ENCODE measurements at regions not wholly inside any gene's neighbourhood (a gene's known extent, or its start where the extent isn't known, plus 50 kb on each side); places are given as distances from the start of the nearest gene placed in this dataset.

DNA sequence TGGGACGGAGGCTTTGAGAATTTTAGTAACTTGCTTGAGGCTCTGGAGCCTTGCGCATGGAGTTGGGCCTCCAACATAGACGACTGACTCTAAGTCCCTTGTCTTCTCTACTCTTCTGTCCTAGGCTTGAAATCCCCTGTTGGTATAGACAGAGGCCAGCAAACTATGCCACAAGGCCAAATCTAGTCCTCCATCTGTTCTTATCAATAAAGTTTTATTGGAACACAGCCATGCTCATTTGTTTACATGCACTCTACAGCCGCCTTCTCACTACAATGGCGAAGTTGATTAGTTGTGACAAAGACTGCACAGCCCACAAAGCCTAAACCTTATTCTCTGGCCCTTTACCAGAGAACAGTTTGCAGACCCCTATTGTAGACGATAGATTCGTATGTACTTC lies 174.1 kb upstream of the ZFP64 start:
- H3K4me1 ChIP-seq, result no peaks in the 10 kb centered on the region
- H3K27ac ChIP-seq, result no peak overlapping the region
- H3K36me3 ChIP-seq, result no peaks in the 10 kb centered on the region
- no peaks in the 10 kb centered on the region for H3K27me3 ChIP-seq
- no peaks in the 10 kb centered on the region for H3K9me3 ChIP-seq
- TF ChIP-seq POLR2A (IDR thresholded peaks at IDR 0.05) (no peak), EP300 (IDR thresholded peaks at IDR 0.05) (no peak), POLR2AphosphoS5 (IDR thresholded peaks at IDR 0.05) (no peak)
- TF ChIP-seq, protein P1, sequence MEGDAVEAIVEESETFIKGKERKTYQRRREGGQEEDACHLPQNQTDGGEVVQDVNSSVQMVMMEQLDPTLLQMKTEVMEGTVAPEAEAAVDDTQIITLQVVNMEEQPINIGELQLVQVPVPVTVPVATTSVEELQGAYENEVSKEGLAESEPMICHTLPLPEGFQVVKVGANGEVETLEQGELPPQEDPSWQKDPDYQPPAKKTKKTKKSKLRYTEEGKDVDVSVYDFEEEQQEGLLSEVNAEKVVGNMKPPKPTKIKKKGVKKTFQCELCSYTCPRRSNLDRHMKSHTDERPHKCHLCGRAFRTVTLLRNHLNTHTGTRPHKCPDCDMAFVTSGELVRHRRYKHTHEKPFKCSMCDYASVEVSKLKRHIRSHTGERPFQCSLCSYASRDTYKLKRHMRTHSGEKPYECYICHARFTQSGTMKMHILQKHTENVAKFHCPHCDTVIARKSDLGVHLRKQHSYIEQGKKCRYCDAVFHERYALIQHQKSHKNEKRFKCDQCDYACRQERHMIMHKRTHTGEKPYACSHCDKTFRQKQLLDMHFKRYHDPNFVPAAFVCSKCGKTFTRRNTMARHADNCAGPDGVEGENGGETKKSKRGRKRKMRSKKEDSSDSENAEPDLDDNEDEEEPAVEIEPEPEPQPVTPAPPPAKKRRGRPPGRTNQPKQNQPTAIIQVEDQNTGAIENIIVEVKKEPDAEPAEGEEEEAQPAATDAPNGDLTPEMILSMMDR (IDR thresholded peaks at IDR 0.05), result no peak
- H3K4me3 ChIP-seq, result no peak overlapping the region
- 89 to 94% methylated on average over 7 of the region's 7 CpGs for WGBS, 2 donors
- intact Hi-C loops (cut with DNase I), result no loop called here
- no peak for DNase-seq

DNA sequence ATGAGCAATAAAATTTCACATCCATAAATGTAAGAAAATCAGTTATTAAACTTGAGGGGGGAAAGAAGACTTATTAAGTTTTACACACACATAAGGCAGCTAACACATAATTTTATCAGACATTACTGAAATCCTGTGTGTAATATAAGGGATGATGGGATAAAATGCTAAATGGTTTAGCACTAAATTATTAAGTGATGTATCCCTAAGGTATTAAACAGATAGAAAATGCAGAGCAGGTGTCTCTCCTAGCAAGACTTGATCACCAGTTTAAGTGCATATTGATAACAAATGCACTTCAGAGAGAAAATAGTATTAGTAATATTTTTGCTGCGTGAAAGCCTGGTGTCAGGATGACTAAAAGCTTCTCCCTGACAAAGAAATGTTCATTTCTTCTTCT lies 172.8 kb upstream of the ZFP64 start:
- Histone ChIP-seq H3K36me3 (no peaks in the 10 kb centered on the region), H3K27ac (no peak overlapping the region), H3K9me3 (no peaks in the 10 kb centered on the region), H3K4me1 (no peaks in the 10 kb centered on the region), H3K4me3 (no peak overlapping the region), H3K27me3 (no peaks in the 10 kb centered on the region)
- intact Hi-C loops (cut with DNase I), result no loop called here
- TF ChIP-seq EP300 (IDR thresholded peaks at IDR 0.05), result no peak
- no peak for TF ChIP-seq POLR2AphosphoS5 (IDR thresholded peaks at IDR 0.05)
- TF ChIP-seq, protein P1 (IDR thresholded peaks at IDR 0.05), result no peak
- no peak for TF ChIP-seq POLR2A (IDR thresholded peaks at IDR 0.05)
- WGBS, 2 donors, result 74 to 90% methylated on average over 1 of the region's 1 CpG
- no peak for DNase-seq

DNA sequence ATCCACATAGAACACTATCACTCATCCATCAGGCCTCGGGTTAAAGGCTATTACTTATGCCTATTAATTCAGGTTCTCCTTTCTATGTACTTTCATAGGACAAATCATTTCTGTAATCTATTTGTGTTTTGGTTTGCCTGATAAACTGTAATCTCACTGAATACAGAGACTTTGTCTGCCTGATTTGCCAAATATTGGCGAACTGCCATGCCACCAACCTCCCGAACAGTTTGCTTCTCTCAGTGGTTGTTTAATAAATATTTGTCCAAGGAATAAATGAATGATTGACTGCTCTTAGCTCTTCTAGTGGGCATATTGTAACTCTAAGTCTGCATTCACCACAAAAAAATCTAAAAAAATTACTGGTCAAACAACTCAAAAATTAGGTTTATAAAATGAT lies 170.1 kb upstream of the ZFP64 start:
- H3K27ac ChIP-seq, result no peak overlapping the region
- TF ChIP-seq EP300 (IDR thresholded peaks at IDR 0.05) (no peak), POLR2A (IDR thresholded peaks at IDR 0.05) (no peak), POLR2AphosphoS5 (IDR thresholded peaks at IDR 0.05) (no peak)
- TF ChIP-seq, protein P1 (IDR thresholded peaks at IDR 0.05), result no peak
- no peaks in the 10 kb centered on the region for H3K4me1 ChIP-seq
- intact Hi-C loops (cut with DNase I), result no loop called here
- 70 to 86% methylated on average over 3 of the region's 3 CpGs for WGBS, 2 donors
- no peaks in the 10 kb centered on the region for H3K27me3 ChIP-seq
- DNase-seq, result no peak
- H3K4me3 ChIP-seq, result no peak overlapping the region
- no peaks in the 10 kb centered on the region for H3K36me3 ChIP-seq
- H3K9me3 ChIP-seq, result no peaks in the 10 kb centered on the region

DNA sequence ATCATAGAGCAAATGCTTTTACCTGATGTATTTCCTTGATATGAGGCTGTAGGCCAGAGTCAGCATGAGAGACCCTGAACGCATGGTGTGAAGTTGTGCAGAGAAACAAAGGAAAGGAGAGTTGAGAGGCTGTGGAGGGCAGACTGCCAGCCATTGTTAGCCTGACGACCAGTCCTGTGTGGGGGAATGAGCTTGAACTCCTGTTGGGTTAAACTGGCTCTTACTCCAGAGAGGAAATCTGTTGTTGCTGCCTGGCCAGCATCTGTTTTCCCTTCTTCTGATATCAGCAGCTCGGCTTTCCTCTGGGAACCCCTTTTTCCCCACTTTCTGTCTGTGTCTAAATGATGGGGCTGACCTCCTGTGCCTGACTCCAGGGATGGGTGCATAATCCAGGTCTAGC lies 158.2 kb upstream of the ZFP64 start:
- H3K4me3 ChIP-seq, result no peak overlapping the region
- H3K9me3 ChIP-seq, result peaks cover 0 to 3% (median 1%) of the 10 kb centered on the region in 4 donors
- intact Hi-C loops (cut with DNase I), result no loop called here
- DNase-seq, result no peak
- H3K27ac ChIP-seq, result no peak overlapping the region
- H3K4me1 ChIP-seq, result no peaks in the 10 kb centered on the region
- 68 to 71% methylated on average over 3 of the region's 3 CpGs for WGBS, 2 donors
- no peak for TF ChIP-seq EP300 (IDR thresholded peaks at IDR 0.05)
- TF ChIP-seq, protein P1 (IDR thresholded peaks at IDR 0.05), result no peak
- TF ChIP-seq POLR2AphosphoS5 (IDR thresholded peaks at IDR 0.05), result no peak
- TF ChIP-seq POLR2A (IDR thresholded peaks at IDR 0.05), result no peak
- H3K36me3 ChIP-seq, result no peaks in the 10 kb centered on the region
- no peaks in the 10 kb centered on the region for H3K27me3 ChIP-seq

DNA sequence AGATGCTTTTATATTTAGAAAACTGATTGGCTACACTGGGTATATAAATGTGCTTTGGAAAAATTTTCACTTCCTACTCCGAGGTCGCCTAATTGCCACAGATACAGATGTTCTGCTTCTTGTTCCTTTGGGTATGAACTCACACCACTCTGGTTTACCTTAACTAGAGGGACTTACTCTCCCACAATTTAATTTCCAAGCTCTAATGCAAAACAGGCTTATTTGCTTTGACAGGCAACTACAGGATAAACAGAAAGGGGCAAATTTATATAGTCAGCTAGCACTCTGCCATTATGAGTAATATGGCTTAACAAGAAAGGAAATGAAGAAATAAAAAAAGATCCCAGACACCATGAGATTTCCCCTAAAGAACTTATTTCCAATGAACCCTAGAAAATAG lies 156.9 kb upstream of the ZFP64 start:
- H3K4me1 ChIP-seq, result no peaks in the 10 kb centered on the region
- no peak for DNase-seq
- intact Hi-C loops (cut with DNase I), result no loop called here
- TF ChIP-seq, protein P1 (IDR thresholded peaks at IDR 0.05), result no peak
- no peak for TF ChIP-seq EP300 (IDR thresholded peaks at IDR 0.05)
- TF ChIP-seq POLR2A (IDR thresholded peaks at IDR 0.05), result no peak
- TF ChIP-seq POLR2AphosphoS5 (IDR thresholded peaks at IDR 0.05), result no peak
- no peaks in the 10 kb centered on the region for H3K27me3 ChIP-seq
- H3K36me3 ChIP-seq, result no peaks in the 10 kb centered on the region
- peaks cover 0 to 3% (median 0%) of the 10 kb centered on the region in 4 donors for H3K9me3 ChIP-seq
- H3K4me3 ChIP-seq, result no peak overlapping the region
- no peak overlapping the region for H3K27ac ChIP-seq
- 74 to 79% methylated on average over 2 of the region's 2 CpGs for WGBS, 2 donors
